Gastroesophageal sphincter (tissue), 4 donors: ENCODE measurements at regions not wholly inside any gene's neighbourhood (a gene's known extent, or its start where the extent isn't known, plus 50 kb on each side); places are given as distances from the start of the nearest gene placed in this dataset.

Experiments
- ATAC-seq: fragments of 150-250 bp; one replicate; pipeline ENCODE4 v1.9.1; 2016; ENCODE audit warnings: mild to moderate bottlenecking, moderate library complexity
- H3K27ac ChIP-seq, 4 donors: fragments of 200-600 bp; sonication (generic) in 3 of 4; 1 replicate in 3 of 4; 2 replicates in 1 of 4; pipeline ENCODE4 v1.5.1; 2016 to 2019
- H3K27me3 ChIP-seq: fragments of 200-600 bp; sonication (generic); one replicate; pipeline ENCODE4 v1.5.1; 2019
- H3K36me3 ChIP-seq, 2 donors: fragments of 200-600 bp; sonication (generic); one replicate each; pipeline ENCODE4 v1.5.1; 2019; ENCODE audit warnings: control low read depth in 1 of 2
- H3K4me1 ChIP-seq, 3 donors: fragments of 200-600 bp; sonication (generic); 1 replicate in 2 of 3; 2 replicates in 1 of 3; pipeline ENCODE4 v1.5.1; 2016 to 2019; ENCODE audit warnings: control low read depth in 2 of 3
- H3K4me3 ChIP-seq, 2 donors: fragments of 200-600 bp; sonication (generic); one replicate each; pipeline ENCODE4 v1.5.1; 2019; ENCODE audit warnings: mild to moderate bottlenecking in 1 of 2, moderate library complexity in 1 of 2
- H3K9me3 ChIP-seq, 3 donors: fragments of 200-600 bp; sonication (generic); one replicate each; pipeline ENCODE4 v1.5.1; 2017 to 2019; ENCODE audit warnings: control low read depth in 2 of 3
- EP300 ChIP-seq: sonication (generic); formaldehyde crosslinking; IDR thresholded peaks from one replicate; pipeline ENCODE4 v1.6.1; 2017; ENCODE audit warnings: antibody characterized with exemption, mild to moderate bottlenecking
- POLR2A ChIP-seq, 2 donors: fragments of 450-650 bp; IDR thresholded peaks; one replicate each; pipeline ENCODE4 v1.6.1; 2017; ENCODE audit warnings: antibody characterized with exemption in 2 of 2, mild to moderate bottlenecking in 2 of 2, moderate library complexity in 1 of 2
- POLR2AphosphoS5 ChIP-seq: sonication (generic); formaldehyde crosslinking; IDR thresholded peaks from one replicate; pipeline ENCODE4 v1.6.1; 2017; ENCODE audit warnings: antibody characterized with exemption
- WGBS, 2 donors: methylation state at CpG; one replicate each; pipeline ENCODE4 v1.1.5; 2018; ENCODE audit warnings: low coverage in 1 of 2; 5-methylcytosine and 5-hydroxymethylcytosine counted together
- TF ChIP-seq, protein P1 (sequence below), 4 experiments: fragments of 200-600 bp in 2 of 4; fragments of 450-650 bp in 2 of 4; sonication (generic) in 1 of 4; IDR thresholded peaks; one replicate each; pipeline ENCODE4 v1.5.1; 2017 to 2019; ENCODE audit warnings: antibody characterized with exemption in 4 of 4, mild to moderate bottlenecking in 2 of 4, moderate library complexity in 2 of 4

DNA sequence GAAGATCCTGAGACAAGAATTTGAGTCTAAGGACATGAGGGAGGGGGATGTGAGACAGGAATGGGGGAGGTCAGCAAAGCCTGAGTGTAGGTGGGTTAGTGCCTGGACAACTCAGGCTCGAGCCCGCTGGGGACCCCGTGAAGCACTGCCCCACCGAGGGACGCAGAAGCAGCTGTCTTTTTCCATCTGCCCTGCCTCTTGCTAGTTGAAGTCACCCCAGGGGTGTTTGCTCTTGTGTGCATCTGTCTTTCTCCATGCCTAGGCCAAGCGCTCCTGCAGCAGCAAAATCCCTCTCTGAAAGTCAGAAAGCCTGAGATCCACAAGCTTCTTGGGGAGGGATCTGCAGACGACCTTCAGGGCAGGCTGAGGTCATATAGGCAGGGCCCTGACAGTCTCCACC lies 79.0 kb upstream of the CELF2 start:
- no peak for TF ChIP-seq POLR2A (IDR thresholded peaks at IDR 0.05)
- TF ChIP-seq, protein P1, sequence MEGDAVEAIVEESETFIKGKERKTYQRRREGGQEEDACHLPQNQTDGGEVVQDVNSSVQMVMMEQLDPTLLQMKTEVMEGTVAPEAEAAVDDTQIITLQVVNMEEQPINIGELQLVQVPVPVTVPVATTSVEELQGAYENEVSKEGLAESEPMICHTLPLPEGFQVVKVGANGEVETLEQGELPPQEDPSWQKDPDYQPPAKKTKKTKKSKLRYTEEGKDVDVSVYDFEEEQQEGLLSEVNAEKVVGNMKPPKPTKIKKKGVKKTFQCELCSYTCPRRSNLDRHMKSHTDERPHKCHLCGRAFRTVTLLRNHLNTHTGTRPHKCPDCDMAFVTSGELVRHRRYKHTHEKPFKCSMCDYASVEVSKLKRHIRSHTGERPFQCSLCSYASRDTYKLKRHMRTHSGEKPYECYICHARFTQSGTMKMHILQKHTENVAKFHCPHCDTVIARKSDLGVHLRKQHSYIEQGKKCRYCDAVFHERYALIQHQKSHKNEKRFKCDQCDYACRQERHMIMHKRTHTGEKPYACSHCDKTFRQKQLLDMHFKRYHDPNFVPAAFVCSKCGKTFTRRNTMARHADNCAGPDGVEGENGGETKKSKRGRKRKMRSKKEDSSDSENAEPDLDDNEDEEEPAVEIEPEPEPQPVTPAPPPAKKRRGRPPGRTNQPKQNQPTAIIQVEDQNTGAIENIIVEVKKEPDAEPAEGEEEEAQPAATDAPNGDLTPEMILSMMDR (IDR thresholded peaks at IDR 0.05) = no peak
- H3K27ac ChIP-seq = no peak overlapping the region
- H3K4me3 ChIP-seq = no peak overlapping the region
- ATAC-seq = no peak
- H3K4me1 ChIP-seq = no peaks in the 10 kb centered on the region
- H3K27me3 ChIP-seq = no peaks in the 10 kb centered on the region
- no peaks in the 10 kb centered on the region for H3K36me3 ChIP-seq
- WGBS, 2 donors = no CpG with 5 or more reads among the region's 7 CpGs
- peaks cover 0 to 5% (median 0%) of the 10 kb centered on the region in 3 donors for H3K9me3 ChIP-seq

DNA sequence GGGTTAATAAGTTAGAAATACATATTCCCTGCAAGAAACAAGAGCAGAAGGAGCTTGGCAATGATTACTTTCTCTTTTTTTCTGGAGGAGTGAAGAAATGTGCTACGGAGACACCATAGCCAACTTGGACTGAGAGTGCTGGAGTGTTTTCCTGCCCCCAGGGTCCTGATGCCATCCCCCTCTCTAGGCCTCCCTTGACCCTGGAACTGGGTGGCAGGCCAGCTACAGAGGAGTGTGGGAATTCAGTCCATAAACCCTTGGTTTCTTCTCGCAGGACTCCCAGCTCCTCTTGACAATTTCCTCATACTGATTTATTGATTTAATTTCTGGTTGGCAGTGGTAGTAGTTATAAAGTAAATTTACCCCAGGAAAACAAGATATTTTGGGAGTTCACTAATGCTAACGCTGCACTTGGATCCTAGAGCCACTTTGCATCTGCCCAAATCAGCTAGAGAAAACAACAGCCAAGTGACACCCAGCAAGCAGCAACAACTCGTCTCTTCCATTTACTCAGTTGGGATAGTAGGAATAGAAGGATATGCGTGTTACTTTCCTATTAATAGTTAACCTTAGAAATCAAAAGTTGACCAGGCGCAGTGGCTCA lies 76.4 kb upstream of the CELF2 start:
- H3K27ac ChIP-seq = no peak overlapping the region

DNA sequence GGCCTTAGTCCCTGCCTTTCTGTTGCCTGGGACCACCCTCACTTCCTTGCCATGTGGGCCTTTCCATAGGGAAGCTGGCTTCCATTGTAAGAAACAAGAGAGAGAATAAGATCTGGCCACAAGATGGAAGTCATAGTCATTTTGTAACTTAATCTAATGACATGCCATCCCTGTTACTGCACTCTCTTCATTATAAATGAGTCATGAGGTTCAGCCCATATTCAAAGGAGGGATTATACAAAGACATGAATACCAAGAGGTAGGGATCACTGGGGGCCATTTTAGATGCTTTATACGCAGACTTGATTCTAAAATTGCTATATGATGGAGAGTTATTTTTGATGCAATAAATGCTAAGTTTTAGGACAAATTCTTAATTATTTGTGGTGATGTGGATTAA lies 75.2 kb upstream of the CELF2 start:
- no peak for TF ChIP-seq EP300
- H3K27ac ChIP-seq = no peak overlapping the region
- no peaks in the 10 kb centered on the region for H3K27me3 ChIP-seq
- no peak overlapping the region for H3K4me3 ChIP-seq
- 100% methylated on average over 1 of the region's 1 CpG; no CpG with 5 or more reads in 1 of the 2 donors for WGBS, 2 donors
- H3K4me1 ChIP-seq = no peaks in the 10 kb centered on the region
- no peak for ATAC-seq
- H3K36me3 ChIP-seq = no peaks in the 10 kb centered on the region
- H3K9me3 ChIP-seq = peaks cover 0 to 5% (median 0%) of the 10 kb centered on the region in 3 donors

More for the DNA sequence above, 76.4 kb upstream of the CELF2 start:
- no peaks in the 10 kb centered on the region for H3K27me3 ChIP-seq
- 70 to 93% methylated on average over 4 to 6 of the region's 6 CpGs for WGBS, 2 donors
- H3K4me3 ChIP-seq = no peak overlapping the region
- TF ChIP-seq EP300 = no peak
- no peak for ATAC-seq
- H3K36me3 ChIP-seq = no peaks in the 10 kb centered on the region
- H3K4me1 ChIP-seq = no peaks in the 10 kb centered on the region
- H3K9me3 ChIP-seq = peaks cover 0 to 5% (median 0%) of the 10 kb centered on the region in 3 donors

DNA sequence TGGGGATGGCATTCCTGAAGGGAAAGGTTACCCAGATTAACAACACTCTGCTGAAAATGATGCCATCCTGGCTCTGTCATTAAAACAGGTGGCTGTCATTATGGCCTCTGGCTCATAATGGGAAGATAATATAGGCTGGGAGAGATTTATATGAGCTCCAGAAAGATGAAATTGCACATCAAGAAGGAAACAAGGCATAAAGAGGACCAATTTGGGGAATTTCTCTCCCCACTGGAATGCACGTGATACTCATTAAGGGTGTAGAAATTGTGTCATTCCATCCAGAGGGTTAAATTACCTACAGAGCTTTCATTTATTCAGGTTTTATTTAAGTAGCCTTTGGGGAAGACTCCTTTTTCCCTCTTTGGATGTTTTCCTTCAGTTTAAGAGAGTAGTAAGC lies 71.6 kb upstream of the CELF2 start:
- 95% methylated on average over 1 of the region's 1 CpG; no CpG with 5 or more reads in 1 of the 2 donors for WGBS, 2 donors
- no peak for ATAC-seq
- H3K36me3 ChIP-seq = no peaks in the 10 kb centered on the region
- no peak overlapping the region for H3K4me3 ChIP-seq
- H3K27me3 ChIP-seq = no peaks in the 10 kb centered on the region
- no peak overlapping the region for H3K27ac ChIP-seq
- peaks cover 0 to 5% (median 0%) of the 10 kb centered on the region in 3 donors for H3K9me3 ChIP-seq
- no peak for TF ChIP-seq EP300
- H3K4me1 ChIP-seq = no peaks in the 10 kb centered on the region

DNA sequence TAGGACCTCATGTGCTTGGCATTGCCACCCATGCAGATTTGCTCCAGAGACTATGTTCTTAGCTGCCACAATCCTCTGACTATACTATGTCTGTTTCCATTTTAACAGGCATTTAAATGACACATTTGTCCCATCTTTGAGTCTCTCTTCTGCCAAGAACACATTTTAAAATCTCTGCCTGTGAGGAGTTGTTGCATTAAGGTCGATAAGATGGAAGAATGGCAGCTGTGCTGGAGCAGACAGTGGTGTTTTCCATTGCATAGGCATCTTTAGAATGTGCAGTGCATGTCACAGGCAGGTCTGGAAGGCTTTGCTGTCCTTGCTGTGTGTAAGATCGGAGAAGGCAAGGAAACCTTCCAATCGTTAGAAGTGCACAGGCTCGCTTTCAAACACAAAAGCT lies 70.9 kb upstream of the CELF2 start:
- WGBS, 2 donors = 69 to 80% methylated on average over 4 of the region's 4 CpGs
- Histone ChIP-seq H3K9me3 (peaks cover 0 to 5% (median 0%) of the 10 kb centered on the region in 3 donors), H3K4me3 (no peak overlapping the region), H3K27me3 (no peaks in the 10 kb centered on the region), H3K27ac (no peak overlapping the region), H3K36me3 (no peaks in the 10 kb centered on the region), H3K4me1 (no peaks in the 10 kb centered on the region)
- TF ChIP-seq, protein P1 (IDR thresholded peaks at IDR 0.05) = no peak
- TF ChIP-seq EP300 (no peak), POLR2A (IDR thresholded peaks at IDR 0.05) (no peak), POLR2AphosphoS5 (no peak)
- ATAC-seq = no peak

DNA sequence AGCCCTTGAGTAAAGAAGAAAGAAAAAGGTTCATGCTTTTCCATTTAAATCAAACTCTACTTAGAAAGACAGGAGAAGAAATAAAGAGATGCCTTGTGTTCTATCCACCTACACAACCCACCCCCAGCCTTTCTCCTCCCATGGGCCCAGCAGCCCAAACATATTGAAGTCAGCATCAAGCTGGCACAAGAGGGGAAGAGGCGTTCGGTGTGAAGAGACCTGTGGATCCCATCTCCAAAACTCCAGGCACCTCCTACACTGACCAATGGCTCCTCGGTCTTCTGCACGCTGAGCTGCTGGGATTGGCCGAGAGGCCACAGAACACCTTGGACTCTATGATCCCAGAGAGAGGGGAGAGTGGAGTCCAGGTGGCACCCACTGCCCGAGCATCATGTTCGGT lies 66.0 kb upstream of the CELF2 start:
- H3K4me1 ChIP-seq = peaks cover 0 to 9% (median 0%) of the 10 kb centered on the region in 3 donors
- H3K27ac ChIP-seq = no peak overlapping the region
- no peaks in the 10 kb centered on the region for H3K36me3 ChIP-seq
- WGBS, 2 donors = 94% methylated on average over 2 of the region's 7 CpGs; no CpG with 5 or more reads in 1 of the 2 donors
- no peak overlapping the region for H3K4me3 ChIP-seq
- ATAC-seq = no peak
- no peaks in the 10 kb centered on the region for H3K9me3 ChIP-seq
- H3K27me3 ChIP-seq = no peaks in the 10 kb centered on the region
- TF ChIP-seq POLR2A (IDR thresholded peaks at IDR 0.05) = no peak
- no peak for TF ChIP-seq EP300
- TF ChIP-seq POLR2AphosphoS5 = no peak
- TF ChIP-seq, protein P1 (IDR thresholded peaks at IDR 0.05) = no peak
